Fibroblast of the aortic adventitia (primary cell): ENCODE measurements at regions not wholly inside any gene's neighbourhood (a gene's known extent, or its start where the extent isn't known, plus 50 kb on each side); places are given as distances from the start of the nearest gene placed in this dataset.
A peak's percentile ranks its signal among the peaks of the same experiment; 100 is the strongest.

ENCODE experiments used
- DNase-seq: peaks from one replicate; pipeline ENCODE4 v3.0.0-alpha.2; 2010; ENCODE audit warnings: low read depth
- H3K4me3 ChIP-seq: 2 replicates; pipeline ENCODE4 v1.5.1; 2011; ENCODE audit warnings: low read depth, mild to moderate bottlenecking, control low read depth, low read length, moderate library complexity
- TF ChIP-seq, protein P1 (sequence below): IDR thresholded peaks from 2 replicates; pipeline ENCODE4 v1.5.1; 2011; ENCODE audit warnings: mild to moderate bottlenecking, low read length, control low read depth, inconsistent platforms; ENCODE audit not compliant: insufficient read depth

- H3K4me3 ChIP-seq, result no peak overlapping the region
- no peak for DNase-seq
- TF ChIP-seq, protein P1, sequence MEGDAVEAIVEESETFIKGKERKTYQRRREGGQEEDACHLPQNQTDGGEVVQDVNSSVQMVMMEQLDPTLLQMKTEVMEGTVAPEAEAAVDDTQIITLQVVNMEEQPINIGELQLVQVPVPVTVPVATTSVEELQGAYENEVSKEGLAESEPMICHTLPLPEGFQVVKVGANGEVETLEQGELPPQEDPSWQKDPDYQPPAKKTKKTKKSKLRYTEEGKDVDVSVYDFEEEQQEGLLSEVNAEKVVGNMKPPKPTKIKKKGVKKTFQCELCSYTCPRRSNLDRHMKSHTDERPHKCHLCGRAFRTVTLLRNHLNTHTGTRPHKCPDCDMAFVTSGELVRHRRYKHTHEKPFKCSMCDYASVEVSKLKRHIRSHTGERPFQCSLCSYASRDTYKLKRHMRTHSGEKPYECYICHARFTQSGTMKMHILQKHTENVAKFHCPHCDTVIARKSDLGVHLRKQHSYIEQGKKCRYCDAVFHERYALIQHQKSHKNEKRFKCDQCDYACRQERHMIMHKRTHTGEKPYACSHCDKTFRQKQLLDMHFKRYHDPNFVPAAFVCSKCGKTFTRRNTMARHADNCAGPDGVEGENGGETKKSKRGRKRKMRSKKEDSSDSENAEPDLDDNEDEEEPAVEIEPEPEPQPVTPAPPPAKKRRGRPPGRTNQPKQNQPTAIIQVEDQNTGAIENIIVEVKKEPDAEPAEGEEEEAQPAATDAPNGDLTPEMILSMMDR, result no peak
Observed at GRCh38 chr2:120549841-120550240, 185.8 kb upstream of the GLI2 start.

- no peak overlapping the region for H3K4me3 ChIP-seq
- no peak for DNase-seq
- TF ChIP-seq, protein P1, result no peak
Observed at GRCh38 chr2:120550282-120550681, 185.4 kb upstream of the GLI2 start.

DNA sequence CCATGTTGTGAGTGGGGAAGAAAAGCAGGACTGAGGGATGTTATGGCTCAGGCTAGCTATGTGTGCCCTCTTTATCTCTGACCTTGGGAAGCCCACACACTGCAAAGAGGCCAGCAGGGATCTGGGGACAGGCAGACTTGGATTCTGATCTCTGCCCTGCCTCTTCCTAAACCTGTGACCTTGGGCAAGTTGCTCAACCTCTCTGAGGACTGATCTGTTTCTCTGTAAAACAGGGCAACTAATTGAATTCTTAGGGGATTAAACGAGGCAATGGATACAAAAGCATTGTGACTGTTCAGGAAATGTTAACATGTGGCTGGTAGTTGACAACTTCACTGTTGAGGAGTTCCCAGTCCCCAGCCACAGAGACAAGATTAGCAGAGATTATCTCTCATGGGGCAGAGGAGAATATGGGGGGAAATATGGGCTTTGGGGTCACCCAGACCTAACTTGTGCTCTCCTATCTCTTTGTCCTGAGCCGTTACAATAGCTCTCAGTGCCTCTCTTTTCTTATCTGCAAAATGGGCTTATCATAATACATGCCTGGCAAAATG, 184.7 kb upstream of the GLI2 start:
- H3K4me3 ChIP-seq, result no peak overlapping the region
- TF ChIP-seq, protein P1, result no peak
- DNase-seq, result no peak

DNA sequence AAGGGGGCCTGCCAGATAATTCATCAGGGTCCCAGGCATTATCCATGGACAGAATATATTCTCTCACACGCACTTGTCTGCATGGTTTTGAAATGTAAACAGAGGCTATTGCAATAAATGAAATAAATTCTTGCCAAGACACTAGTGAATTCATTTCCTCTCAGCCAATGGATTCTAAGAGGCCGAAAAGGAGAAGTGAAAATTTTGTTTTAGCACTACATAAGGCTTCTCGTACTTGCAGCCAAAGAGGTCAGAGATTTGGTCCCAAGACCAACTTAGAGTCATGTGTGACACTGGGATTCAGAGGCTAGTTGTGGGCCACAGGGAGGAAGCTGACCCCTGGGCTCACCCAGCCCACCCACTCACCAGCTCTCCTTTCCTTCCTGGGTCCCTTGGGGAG, 184.1 kb upstream of the GLI2 start:
- DNase-seq, result no peak
- no peak overlapping the region for H3K4me3 ChIP-seq
- TF ChIP-seq, protein P1, result no peak

- no peak overlapping the region for H3K4me3 ChIP-seq
- TF ChIP-seq, protein P1, result no peak
- DNase-seq, result no peak
Observed at GRCh38 chr2:120552079-120552478, 183.6 kb upstream of the GLI2 start.

DNA sequence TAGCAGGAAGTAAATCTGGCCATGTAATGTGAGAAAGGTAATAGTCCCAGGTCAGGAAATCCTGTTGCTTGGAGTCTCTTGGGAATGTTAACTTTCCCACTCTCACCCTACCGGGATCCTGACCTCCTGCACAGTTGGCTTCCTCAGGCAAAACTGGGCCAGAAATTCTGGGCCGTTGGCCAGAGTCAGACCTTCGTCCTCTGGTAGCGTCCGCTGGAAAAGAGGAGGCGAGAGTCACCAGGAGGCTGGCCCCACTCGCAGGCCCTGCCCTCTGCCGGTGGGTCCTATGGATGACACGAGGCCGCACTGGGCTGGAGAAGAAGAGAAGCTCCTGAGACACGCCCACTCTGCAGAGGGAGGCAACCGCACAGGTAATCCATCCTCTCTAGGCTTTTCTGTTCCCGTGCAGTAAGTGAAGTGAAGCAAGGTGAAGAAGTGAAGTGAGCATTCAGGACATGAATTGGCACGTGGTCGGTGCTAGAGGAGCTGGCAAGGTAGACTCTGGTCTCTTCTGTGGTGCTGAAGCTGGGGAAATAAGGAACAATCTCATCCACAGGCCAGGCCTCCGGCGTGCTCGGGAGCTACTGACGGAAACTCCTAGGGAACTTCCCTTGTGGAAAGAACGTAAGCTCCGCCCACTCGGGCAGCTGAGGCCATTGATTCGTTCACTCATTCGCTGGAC, 182.7 kb upstream of the GLI2 start:
- no peak overlapping the region for H3K4me3 ChIP-seq
- DNase-seq, result peak; percentile 44
- TF ChIP-seq, protein P1, result peak; percentile 63
